Astrocyte of the spinal cord (primary cell): ENCODE measurements at regions not wholly inside any gene's neighbourhood (a gene's known extent, or its start where the extent isn't known, plus 50 kb on each side); places are given as distances from the start of the nearest gene placed in this dataset.

Experiments
- DNase-seq: peaks from one replicate; pipeline ENCODE4 v3.0.0; 2011; ENCODE audit warnings: low read depth, low spot score
- H3K4me3 ChIP-seq: 2 replicates; pipeline ENCODE4 v1.5.1; 2011; ENCODE audit warnings: low read depth, mild to moderate bottlenecking, low read length, moderate library complexity
- in situ Hi-C: cut with HindIII; loops from 2 replicates; pipeline ENCODE4 v1.10.0; 2017; ENCODE audit warnings: low sequenced_read_pairs
- TF ChIP-seq, protein P1 (sequence below): IDR thresholded peaks from 2 replicates; pipeline ENCODE4 v1.5.1; 2012; ENCODE audit warnings: low read depth, mild to moderate bottlenecking, low read length, inconsistent platforms

- in situ Hi-C loops = no loop called here
- H3K4me3 ChIP-seq = no peak overlapping the region
- TF ChIP-seq, protein P1, sequence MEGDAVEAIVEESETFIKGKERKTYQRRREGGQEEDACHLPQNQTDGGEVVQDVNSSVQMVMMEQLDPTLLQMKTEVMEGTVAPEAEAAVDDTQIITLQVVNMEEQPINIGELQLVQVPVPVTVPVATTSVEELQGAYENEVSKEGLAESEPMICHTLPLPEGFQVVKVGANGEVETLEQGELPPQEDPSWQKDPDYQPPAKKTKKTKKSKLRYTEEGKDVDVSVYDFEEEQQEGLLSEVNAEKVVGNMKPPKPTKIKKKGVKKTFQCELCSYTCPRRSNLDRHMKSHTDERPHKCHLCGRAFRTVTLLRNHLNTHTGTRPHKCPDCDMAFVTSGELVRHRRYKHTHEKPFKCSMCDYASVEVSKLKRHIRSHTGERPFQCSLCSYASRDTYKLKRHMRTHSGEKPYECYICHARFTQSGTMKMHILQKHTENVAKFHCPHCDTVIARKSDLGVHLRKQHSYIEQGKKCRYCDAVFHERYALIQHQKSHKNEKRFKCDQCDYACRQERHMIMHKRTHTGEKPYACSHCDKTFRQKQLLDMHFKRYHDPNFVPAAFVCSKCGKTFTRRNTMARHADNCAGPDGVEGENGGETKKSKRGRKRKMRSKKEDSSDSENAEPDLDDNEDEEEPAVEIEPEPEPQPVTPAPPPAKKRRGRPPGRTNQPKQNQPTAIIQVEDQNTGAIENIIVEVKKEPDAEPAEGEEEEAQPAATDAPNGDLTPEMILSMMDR = no peak
- no peak for DNase-seq
Observed at GRCh38 chr16:9389543-9390207, 298.2 kb downstream of the HAPSTR1 start.

DNA sequence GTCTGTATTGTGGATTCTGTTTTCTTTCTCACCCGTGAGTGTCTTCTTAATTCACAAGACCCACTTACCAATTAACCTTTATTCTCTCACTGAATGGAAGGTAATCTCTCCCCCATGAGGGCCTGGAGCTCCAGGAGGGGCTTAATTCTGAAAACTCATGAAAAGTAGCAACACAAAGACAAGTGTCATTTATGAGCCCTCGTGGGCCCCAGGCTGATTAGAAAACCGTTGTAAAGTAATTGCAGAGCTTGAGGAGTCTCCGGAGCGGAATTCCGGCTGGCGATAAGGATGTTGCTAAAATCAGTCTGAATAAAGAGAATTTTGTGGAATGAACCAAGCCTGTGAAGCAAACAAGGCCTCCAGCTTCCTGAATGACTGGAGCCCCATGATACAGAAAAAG is 301.5 kb downstream of the HAPSTR1 start:
- in situ Hi-C loops = no loop called here
- DNase-seq = no peak
- TF ChIP-seq, protein P1 = no peak
- no peak overlapping the region for H3K4me3 ChIP-seq

DNA sequence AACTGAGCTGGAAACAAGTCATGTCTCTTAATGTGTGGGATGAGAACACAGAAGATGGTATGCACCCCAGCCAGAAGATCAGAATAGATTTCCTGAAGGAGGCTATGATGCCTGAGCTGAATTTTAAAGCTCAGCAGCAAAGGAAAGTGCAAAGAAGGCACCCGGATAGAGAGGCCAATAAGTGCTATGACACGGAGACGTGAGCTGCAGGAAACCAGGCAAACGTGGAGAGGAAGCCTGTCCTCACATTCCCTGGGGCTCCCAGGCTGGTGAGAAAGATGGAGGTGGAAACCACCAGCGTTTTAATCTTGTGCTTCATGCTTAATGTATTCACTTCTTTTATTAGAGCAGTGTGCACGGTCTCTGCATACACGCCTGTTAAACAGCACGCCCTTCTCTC is 302.1 kb downstream of the HAPSTR1 start:
- TF ChIP-seq, protein P1 = no peak
- in situ Hi-C loops = no loop called here
- no peak overlapping the region for H3K4me3 ChIP-seq
- DNase-seq = no peak

GRCh38 chr16:9395958-9396359 is 304.5 kb downstream of the HAPSTR1 start:
- no peak for DNase-seq
- TF ChIP-seq, protein P1 = no peak
- in situ Hi-C loops = no loop called here
- no peak overlapping the region for H3K4me3 ChIP-seq

DNA sequence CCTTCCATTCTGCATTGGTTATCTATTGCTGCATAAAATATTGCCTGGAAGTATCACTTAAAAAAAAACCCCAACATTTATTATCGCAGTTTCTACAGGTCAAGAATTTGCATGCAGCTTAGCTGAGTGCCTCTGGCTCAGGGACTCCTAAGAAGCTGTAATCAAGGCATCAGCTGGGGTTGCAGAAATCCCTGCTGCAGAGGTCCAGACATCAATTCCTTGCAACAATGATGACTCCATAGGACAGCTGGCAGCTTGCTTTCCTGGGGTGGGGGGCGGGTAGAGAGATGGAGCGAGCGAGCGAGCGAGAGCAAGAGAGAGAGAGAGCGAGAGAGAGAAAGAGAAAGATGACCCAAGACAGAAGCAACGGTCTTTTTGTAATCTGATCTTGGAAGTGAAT is 308.1 kb downstream of the HAPSTR1 start:
- in situ Hi-C loops = no loop called here
- no peak overlapping the region for H3K4me3 ChIP-seq
- TF ChIP-seq, protein P1 = no peak
- DNase-seq = no peak

GRCh38 chr16:9401173-9401572 is 309.7 kb downstream of the HAPSTR1 start:
- TF ChIP-seq, protein P1 = no peak
- no peak for DNase-seq
- no peak overlapping the region for H3K4me3 ChIP-seq
- in situ Hi-C loops = no loop called here
